DMS53 treated with DMSO at 0.1 percent for 48 hours (cell line): ENCODE measurements at regions not wholly inside any gene's neighbourhood (a gene's known extent, or its start where the extent isn't known, plus 50 kb on each side); places are given as distances from the start of the nearest gene placed in this dataset.
"Not testable (repeated sequence)": the region's sequence is repeated elsewhere in the genome, so short reads cannot be mapped to it uniquely, and the experiment has no call there.

Experiments
- DNase-seq: peaks from one replicate; lab custom pipeline; 2025; ENCODE audit not compliant: unreplicated experiment; lab: John Stamatoyannopoulos, UW

DNA sequence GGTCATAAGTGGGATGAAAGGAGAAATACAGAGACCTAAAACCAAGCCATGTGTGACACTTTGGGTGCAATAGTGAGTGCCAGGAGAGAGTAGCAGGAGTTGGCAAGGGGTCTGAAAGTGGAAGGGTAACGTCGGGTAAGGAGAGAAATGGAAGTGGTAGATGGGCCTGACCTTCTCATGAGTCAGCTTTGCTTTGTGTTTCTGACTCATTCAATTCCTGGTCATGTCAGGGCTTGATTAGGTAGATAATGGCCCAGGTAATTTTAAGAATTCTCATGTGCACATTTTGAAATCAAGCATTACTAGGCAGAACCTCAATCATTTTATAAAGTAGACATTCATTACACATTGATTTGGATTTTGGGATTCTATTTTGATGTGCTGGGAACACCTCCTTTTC is 262.5 kb downstream of the SOX2 start:
- DNase-seq = no peak

- no peak for DNase-seq
Observed at GRCh38 chr3:181976526-181976925, 264.8 kb downstream of the SOX2 start.

GRCh38 chr3:181985386-181985785 is 273.7 kb downstream of the SOX2 start:
- no peak for DNase-seq

DNA sequence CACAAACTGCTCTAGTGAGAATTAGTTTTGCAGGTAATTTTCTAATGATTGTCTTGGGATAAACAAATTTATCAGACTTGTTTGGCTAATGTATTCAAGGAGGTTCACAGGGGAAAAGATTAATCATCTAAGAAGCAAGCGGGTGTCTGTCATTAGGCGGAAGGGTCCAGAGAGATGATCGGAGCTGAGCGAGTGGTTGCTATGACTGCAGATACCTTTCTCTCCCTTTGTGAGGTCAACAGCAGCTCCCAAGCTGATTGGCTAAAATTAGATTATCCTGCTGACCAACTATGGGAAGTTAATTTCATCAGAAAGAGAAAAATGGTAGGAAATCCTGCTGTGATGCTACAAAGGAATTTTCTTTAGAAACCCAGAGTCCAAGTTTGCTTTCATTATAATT is 276.0 kb downstream of the SOX2 start:
- DNase-seq = no peak

GRCh38 chr3:181998828-181999227 is 287.1 kb downstream of the SOX2 start:
- DNase-seq = no peak

DNA sequence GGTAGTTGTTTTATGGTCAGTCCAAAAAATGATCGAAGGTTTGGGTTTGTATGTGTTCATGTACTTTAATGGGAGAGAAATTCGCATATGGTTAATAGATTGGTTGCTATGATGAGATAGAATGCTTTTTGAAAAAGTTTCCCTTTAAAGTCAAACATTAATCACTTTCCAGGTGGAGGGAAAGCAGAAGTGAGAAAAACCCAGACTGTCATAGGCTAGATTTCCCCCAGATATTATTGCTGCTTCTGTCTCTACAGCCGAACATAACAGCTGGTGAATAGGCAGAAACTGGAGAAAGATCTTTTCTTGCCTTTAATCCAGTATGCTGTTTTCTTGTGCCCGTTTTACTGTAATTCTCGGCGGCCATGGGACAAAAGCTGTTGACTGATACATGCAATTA is 287.6 kb downstream of the SOX2 start:
- no peak for DNase-seq

- DNase-seq = no peak
Observed at GRCh38 chr3:182000447-182000846, 288.7 kb downstream of the SOX2 start.

GRCh38 chr3:182005219-182005618 is 293.5 kb downstream of the SOX2 start:
- DNase-seq = no peak

- DNase-seq = no peak
Observed at GRCh38 chr3:182005701-182006100, 294.0 kb downstream of the SOX2 start.

- DNase-seq = no peak
Observed at GRCh38 chr3:182006431-182006830, 294.7 kb downstream of the SOX2 start.

DNA sequence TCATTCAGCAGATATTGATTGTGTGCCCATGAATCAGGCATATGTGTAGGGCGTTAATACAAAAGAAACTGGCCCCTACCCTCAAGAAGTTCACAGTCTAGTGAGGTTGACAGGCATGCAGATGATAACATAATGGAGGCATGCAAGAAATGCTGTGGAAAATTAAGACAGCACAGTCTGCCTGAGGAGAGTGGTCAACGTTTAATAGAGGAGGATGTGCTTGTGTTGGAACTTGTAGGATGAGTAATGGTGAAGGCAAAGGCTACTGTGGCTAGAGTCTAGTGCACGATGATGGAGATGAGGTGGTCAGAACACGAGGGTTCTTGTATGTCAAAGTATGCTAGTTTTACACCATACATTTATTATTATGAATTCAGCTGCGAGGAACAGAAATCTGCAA is 295.7 kb downstream of the SOX2 start:
- no peak for DNase-seq

GRCh38 chr3:182018361-182018760 is 306.6 kb downstream of the SOX2 start:
- DNase-seq = no peak

GRCh38 chr3:182019926-182020325 is 308.2 kb downstream of the SOX2 start:
- no peak for DNase-seq

DNA sequence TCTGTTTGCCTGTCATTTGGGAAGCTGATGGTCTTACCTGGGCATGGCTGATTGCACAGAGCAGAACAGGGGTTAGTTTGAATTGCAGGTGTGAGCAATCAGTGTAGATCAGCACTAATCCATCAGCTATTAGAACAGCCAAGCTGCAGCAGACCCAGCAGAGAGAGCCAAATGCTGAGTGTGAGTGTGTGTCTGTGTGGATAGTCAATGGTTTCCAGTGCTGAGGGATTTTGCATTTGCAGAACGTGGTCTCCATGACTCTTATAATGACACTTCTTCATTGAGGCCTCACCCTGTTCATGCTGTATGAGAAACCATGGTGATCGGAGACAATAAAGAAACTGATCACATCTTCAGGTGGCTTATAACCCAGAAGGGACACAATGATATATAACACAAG is 312.1 kb downstream of the SOX2 start:
- DNase-seq = no peak

- no peak for DNase-seq
Observed at GRCh38 chr3:182027366-182027765, 315.6 kb downstream of the SOX2 start.

DNA sequence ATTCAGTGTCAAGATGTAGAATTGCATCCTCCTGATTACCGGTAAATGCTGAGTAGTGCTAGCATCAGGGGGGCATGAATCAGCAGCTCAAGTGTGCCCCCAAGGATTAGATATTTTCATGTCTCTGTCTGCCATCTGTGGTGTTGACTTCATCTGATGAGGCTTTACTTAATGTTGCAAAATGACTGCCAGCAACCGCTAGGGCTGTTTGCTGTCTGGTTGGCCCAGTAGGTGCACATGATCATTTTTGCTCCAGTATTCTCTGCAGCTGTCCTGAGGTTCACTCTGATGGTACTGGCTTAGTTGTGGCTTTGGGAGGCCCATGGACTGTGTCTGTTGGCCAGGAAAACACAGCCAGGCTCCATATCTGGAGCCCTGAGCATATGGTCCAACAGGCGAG is 316.4 kb downstream of the SOX2 start:
- DNase-seq = no peak

DNA sequence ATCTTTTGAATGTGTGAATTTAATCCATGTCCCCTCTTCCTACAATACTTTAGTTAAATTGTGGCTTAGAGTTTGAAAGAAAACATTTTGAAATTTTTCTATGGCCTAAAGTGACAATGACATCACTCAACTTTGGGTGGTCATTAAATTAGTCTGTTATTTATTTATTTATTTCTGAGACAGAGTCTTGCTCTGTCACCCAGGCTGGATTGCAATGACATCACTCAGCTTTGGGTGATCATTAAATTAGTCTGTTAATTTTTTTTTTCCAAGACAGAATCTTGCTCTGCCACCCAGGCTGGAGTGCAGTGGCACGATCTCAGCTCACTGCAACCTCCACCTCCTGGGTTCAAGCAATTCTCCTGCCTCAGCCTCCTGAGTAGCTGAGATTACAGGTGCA is 322.5 kb downstream of the SOX2 start:
- not testable (repeated sequence) for DNase-seq

- DNase-seq = no peak
Observed at GRCh38 chr3:182035324-182035723, 323.6 kb downstream of the SOX2 start.

DNA sequence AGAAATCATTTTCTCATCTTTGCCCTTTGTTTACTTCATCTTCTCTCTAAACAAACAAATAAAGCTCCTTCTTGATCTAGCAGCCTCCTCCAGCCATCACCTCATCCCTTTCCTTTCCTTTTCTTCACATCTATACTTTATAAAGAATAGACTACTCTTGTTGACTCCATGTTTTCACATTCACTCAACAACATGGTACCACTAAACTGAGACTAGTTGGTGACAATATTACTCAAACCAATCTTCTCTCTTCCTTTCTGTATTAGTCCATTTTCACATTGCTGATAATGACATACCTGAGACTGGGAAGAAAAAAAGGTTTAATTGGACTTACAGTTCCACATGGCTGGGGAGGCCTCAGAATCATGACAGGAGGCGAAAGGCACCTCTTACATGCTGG is 324.7 kb downstream of the SOX2 start:
- no peak for DNase-seq

DNA sequence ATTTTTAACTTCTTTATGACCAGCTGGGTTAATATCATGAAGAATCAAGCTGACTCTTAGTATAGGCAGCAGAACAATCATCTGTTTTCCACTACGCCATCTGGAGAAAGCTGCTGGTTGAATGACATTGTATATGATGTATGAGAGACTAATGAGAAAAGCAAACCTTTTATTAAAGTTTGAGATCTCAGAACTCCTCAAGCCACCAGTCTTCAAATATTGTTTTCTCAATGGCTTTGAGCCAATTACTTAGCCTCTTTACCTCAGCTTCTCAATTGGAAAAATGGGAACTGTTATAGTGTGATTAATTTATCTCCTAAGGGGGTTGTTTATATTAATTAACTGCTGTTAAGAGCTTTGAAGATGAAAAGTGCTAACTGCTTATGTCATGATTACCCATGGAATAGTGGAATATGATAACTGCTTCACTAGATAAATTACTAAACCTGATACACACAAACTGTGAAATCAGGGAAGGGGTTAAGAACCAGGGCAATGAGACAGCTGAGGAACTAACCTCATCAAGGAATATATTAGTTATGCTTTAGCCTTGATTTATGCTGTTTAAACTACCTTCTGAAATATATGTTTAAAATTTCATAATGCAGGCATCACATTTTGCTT is 330.1 kb downstream of the SOX2 start:
- no peak for DNase-seq

DNA sequence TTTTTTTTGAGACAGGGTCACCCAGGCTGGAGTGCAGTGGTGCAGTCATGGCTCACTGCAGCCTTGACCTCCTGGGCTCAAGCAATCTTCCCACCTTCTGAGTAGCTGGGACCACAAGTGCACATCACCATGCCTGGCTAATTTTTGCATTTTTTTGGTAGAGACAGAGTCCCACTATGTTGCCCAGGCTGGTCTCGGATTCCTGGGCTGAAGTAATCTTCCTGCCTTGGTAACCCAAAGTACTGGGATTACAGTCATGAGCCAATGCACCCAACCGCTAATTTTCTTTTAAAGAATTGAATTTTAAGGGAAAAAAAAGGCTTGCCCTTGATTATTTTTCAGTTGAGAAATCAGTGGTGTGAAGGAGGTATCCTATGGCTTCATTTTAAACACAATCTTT is 334.0 kb downstream of the SOX2 start:
- DNase-seq = no peak

- no peak for DNase-seq
Observed at GRCh38 chr3:182046166-182046764, 334.5 kb downstream of the SOX2 start.

GRCh38 chr3:182050932-182051331 is 339.2 kb downstream of the SOX2 start:
- DNase-seq = no peak
